LoVo (cell line): ENCODE measurements at regions not wholly inside any gene's neighbourhood (a gene's known extent, or its start where the extent isn't known, plus 50 kb on each side); places are given as distances from the start of the nearest gene placed in this dataset.

Experiments used
- DNase-seq: peaks from one replicate; pipeline ENCODE4 v3.0.0-alpha.2; 2016; ENCODE audit warnings: low spot score

DNA sequence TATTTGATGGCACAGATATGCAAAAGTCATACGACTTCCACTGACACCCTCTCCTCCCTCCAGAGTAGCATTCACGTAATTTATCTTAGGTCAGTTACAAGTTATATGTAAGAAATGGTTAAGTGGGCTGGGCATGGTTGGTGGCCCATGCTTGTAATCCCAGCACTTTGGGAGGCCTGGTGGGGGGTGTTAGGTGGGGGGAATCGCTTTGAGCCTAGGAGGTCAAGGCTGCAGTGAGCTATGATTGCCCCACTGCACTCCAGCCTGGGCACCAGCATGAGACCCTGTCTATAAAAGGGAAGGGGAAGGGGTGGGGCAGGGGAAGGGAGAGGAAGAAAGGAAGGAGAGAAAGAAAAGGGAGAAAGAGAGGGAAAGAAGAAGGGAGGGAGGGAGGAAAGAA is 202.8 kb downstream of the AUH start:
- DNase-seq, result no peak

DNA sequence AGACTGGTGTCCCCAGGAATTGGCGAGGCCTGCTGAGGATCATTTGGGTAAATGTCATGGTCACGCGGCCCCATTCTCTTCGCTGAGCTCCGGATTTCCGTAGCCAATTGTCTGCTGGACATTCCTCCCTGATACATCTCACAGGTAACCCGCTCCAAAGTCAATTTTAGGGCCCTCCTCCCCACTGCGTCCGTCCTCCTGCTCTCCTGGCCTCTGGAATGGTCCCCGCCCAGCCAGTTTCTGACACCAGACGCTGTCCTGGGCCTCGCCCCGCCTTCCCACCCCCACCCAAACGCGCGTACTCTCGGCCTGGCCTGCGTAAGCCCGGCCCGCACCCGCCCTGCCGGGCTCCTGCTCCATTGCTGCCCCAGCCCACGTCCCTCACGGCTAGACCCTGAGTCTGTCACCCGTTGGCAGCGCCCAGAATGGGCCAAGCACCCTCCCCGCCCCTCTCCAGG is 202.0 kb downstream of the AUH start:
- no peak for DNase-seq

DNA sequence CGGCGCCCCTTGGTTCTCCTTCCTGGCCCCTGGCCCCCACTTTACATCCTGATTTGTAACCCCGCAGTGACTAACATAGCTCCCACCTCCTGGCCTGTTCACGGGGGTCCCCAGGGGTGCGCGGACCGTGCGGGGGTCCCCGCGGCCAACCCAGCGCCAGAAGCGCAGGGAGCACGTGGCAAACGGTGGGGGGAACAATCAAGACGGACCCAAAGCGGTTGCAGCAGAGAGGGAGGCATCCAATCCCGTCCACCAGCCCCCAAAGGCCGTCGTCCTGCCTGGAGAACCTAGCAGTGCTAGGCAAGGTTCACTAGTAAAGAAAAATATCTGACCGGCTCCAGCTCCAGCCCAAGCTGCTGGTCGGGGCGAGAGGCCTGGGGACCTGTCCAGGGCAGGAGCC is 201.5 kb downstream of the AUH start:
- DNase-seq, result no peak

DNA sequence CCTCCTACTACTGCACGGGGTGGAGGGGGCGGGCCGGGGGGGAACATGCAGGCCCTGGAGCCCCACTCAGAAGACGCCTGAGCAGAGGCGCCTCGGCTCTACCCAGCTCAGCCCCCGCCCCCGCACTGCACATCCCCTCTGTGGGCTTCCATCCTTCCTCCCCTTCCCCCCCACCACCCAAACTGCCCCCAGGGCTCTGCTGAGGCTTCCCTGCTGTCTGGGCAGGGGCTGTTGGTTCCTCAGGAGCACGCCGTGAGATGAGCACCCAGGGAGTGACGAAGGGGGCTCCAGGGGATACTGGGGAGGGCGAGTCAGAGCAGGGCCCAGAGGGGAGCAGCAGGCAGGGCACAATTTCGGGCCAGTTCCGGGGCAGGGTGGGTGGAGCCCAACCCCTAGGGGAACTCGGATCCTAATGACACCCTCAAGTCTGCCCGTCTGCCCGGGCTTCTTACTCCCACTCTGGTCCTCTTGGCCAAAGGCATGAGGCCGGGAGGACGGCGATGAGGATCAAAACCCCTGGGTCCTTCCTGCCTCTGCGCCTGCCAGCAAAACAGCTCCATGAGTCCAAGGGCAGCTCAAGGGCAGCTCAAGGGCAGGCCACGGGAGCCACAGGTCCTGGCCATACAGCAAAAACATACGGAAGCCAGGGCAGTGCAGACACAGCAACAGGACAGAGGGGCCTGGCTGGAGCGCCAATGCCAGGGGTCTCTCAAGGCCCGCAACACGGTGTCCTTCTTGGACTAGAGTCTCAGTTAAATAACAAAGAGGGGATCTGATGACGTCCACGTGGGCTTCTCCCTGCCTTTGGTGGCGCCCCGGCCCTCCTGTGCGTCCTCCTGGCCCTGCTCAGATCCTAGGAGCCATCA is 200.9 kb downstream of the AUH start:
- no peak for DNase-seq

DNA sequence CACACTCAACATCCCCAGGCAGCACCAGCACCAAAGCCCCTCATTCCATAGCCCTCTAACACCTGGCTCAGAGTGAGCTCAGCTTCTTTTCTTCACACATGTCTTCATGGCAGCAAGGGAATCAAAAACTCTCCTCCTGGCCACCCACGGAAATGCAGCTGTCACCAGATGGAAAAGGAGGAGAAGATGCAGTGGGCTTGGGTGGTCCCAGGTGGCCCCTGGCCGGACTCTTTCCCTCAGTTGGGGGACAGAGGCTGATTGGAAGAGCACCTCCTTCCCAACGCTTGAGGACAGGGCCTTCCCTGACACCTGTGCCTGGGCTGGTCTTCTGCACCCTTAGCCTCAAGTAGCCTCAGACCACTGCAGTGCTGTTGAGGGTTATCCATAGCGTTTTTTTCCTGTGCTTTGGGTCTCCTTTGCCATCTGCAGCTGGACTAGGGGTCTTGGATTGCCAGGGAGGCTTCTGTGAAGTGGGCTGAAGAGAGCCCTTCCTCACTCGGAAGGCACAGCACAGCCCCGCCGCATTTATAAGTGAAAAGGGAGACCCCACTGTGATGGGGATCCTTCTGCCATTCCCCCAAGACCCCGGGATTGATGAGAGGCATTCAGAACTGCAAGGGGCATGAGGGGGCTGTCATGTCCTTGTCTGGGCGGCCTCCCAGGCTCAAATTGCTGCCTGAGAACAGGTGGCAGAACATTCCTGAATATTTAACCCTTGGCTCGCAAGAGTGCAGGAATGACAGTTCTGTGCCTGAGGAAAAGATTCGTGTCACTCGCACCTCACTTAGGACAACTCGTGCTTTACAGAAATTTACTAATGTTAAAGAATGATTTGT is 200.0 kb downstream of the AUH start:
- DNase-seq, result no peak

DNA sequence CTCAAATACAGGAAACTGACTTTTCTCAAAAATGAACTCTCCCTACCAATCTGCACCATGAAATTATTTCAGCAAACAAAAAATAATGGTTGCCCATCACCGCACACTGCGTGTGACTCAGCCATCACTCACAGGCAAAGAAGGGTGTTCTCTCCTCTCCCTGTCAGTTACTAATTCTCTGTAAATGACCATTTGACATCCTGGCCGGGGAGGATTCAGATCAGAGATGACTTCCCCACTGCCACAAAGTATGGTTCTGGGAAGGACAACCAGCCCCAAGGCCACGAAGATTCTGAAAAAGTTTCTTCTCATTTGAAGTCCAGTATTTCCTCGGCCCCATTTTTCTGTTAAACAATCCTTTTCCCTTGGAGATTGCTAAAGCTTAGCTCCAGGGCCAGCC is 199.4 kb downstream of the AUH start:
- no peak for DNase-seq

DNA sequence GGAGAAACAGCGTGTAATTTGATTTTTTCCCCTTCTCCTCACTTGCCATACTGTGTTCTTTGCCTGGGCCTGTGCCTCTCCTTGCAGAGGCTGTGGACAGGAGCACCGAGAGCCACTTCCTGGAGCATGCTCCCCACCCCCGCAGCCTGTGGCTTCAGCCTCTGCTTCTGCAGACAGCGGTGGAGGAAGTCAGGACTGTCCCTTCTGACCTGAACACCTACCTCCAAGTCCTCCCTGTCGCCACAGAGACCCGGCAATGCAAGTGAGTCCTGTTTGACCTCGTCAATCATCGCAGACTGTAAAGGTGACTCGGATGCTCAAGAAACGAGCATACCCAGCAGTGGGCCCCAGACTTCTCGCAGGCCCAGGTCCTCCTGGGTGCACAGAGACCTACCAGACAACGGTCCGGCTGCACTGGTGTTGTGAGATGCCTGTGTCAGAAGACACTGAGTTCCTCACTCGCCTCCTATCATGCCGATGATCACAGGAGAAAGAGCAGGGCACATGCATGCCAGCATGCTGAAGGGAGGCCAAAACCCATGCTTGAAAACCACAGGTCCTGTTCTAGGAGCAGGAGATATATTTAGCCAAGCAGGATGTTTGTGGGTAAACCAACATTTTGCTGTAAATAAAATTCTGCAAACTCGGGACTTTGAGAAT is 198.8 kb downstream of the AUH start:
- DNase-seq, result no peak

DNA sequence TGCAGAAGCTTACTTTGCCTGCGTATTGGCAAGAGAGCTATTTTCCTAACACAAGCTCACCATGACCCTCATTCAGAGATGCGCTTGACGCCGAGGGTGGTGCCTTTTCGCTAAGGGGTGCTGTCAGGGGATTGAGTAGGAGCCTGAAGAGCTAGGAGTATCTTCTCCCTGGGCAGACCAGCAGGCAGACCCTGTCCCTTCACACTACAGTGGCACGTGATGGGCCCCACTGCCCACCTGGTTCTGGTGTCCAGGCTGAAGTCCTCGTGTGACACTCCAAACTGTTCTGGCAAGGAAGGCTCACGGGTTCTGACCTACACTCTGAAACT is 198.3 kb downstream of the AUH start:
- no peak for DNase-seq

DNA sequence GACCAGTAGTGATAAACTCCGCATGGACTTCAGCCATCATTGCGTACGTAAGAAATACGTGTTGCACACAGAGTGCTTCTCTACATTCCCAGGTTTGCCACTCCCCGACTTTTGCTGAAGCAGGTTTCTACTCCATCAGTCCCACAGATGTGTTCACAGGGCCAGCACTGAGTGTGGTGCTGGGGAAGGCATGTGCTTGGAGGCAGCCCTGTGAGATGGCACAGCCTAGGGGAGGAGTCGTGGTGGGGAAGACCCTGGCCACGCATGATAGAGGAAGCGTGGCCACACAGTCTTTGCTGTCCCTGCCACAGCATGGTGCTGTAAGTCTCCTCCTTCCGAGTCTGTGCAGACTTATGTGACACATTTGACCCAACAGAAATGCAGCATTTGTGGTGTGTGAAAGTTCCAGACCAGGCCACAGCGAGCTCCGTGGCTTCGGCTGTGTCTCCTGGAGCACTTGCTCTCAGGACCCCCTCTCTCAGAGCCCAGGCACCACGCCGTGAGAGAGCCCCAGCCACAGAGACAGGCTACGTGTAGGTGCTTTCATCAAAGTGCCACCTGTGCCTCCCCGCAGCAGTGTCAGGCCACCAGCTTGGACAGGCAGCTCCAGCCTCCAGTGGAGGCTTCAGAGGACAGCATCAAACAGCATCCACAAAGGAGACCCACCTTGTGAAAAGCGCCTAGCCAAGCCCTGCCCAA is 197.8 kb downstream of the AUH start:
- no peak for DNase-seq
